Fibroblast of villous mesenchyme (primary cell): ENCODE measurements at regions not wholly inside any gene's neighbourhood (a gene's known extent, or its start where the extent isn't known, plus 50 kb on each side); places are given as distances from the start of the nearest gene placed in this dataset.

Experiments
- DNase-seq: peaks from one replicate; pipeline ENCODE4 v3.0.0-alpha.2; 2010; ENCODE audit warnings: low read depth
- H3K4me3 ChIP-seq: 2 replicates; pipeline ENCODE4 v1.5.1; 2011; ENCODE audit warnings: low read depth, mild to moderate bottlenecking, low read length
- CTCF ChIP-seq: IDR thresholded peaks from 2 replicates; pipeline ENCODE4 v1.5.1; 2012; ENCODE audit warnings: low read depth, mild to moderate bottlenecking, low read length; ENCODE audit not compliant: insufficient read depth

GRCh38 chr7:46850563-46851330 is 731.2 kb downstream of the TNS3 start:
- H3K4me3 ChIP-seq, result no peak overlapping the region
- DNase-seq, result no peak
- TF ChIP-seq CTCF, result no peak

- peak; percentile 71 for DNase-seq
- TF ChIP-seq CTCF, result no peak
- no peak overlapping the region for H3K4me3 ChIP-seq
These were observed 733.0 kb downstream of the TNS3 start for GRCh38 chr7:46848944-46849343.

- no peak for DNase-seq
- no peak overlapping the region for H3K4me3 ChIP-seq
- TF ChIP-seq CTCF, result no peak
These were observed 733.6 kb downstream of the TNS3 start for GRCh38 chr7:46848311-46848710.

- TF ChIP-seq CTCF, result no peak
- H3K4me3 ChIP-seq, result no peak overlapping the region
- DNase-seq, result no peak
These were observed 734.8 kb downstream of the TNS3 start for GRCh38 chr7:46847126-46847525.

GRCh38 chr7:46844486-46844885 is 737.4 kb downstream of the TNS3 start:
- DNase-seq, result no peak
- H3K4me3 ChIP-seq, result no peak overlapping the region
- TF ChIP-seq CTCF, result no peak

- DNase-seq, result no peak
- TF ChIP-seq CTCF, result no peak
- H3K4me3 ChIP-seq, result no peak overlapping the region
These were observed 740.7 kb downstream of the TNS3 start for GRCh38 chr7:46841248-46841647.

- H3K4me3 ChIP-seq, result no peak overlapping the region
- no peak for TF ChIP-seq CTCF
- no peak for DNase-seq
These were observed 742.3 kb downstream of the TNS3 start for GRCh38 chr7:46839651-46840050.
